Astrocyte (in vitro differentiated cells and primary cell): ENCODE measurements at regions not wholly inside any gene's neighbourhood (a gene's known extent, or its start where the extent isn't known, plus 50 kb on each side); places are given as distances from the start of the nearest gene placed in this dataset.

ENCODE experiments used
- DNase-seq: peaks from one replicate; pipeline ENCODE4 v3.0.0-alpha.2; 2010; ENCODE audit warnings: low read depth
- FAIRE-seq: peaks from 2 replicates; lab custom pipeline; 2011; peaks lifted over from hg19 to GRCh38; lab: Jason Lieb, UNC
- H2AFZ ChIP-seq: 2 replicates; pipeline ENCODE4 v1.6.0; 2012; ENCODE audit warnings: low read depth, low read length, inconsistent platforms
- H3K27ac ChIP-seq: 2 replicates; pipeline ENCODE4 v1.5.1; 2011; ENCODE audit warnings: low read depth, low read length, inconsistent platforms
- H3K27me3 ChIP-seq: 2 replicates; pipeline ENCODE4 v1.6.0; 2011; ENCODE audit warnings: low read length, inconsistent platforms; ENCODE audit not compliant: insufficient read depth
- H3K36me3 ChIP-seq: 2 replicates; pipeline ENCODE4 v1.5.1; 2011; ENCODE audit warnings: low read length, inconsistent platforms; ENCODE audit not compliant: insufficient read depth
- H3K4me1 ChIP-seq: 2 replicates; pipeline ENCODE4 v1.5.1; 2011; ENCODE audit warnings: low read length, inconsistent platforms; ENCODE audit not compliant: insufficient read depth
- H3K4me2 ChIP-seq: 2 replicates; pipeline ENCODE4 v1.6.0; 2012; ENCODE audit warnings: low read length, inconsistent platforms
- H3K4me3 ChIP-seq: 2 replicates; pipeline ENCODE4 v1.5.1; 2011; ENCODE audit warnings: low read depth, mild to moderate bottlenecking, low read length, inconsistent platforms; ENCODE audit not compliant: insufficient read depth
- H3K79me2 ChIP-seq: 2 replicates; pipeline ENCODE4 v1.6.0; 2012; ENCODE audit warnings: mild to moderate bottlenecking, low read length, inconsistent platforms; ENCODE audit not compliant: insufficient read depth
- H3K9ac ChIP-seq: 2 replicates; pipeline ENCODE4 v1.6.0; 2012; ENCODE audit warnings: mild to moderate bottlenecking, low read length, inconsistent platforms
- H3K9me3 ChIP-seq: 2 replicates; pipeline ENCODE4 v1.5.1; 2012; ENCODE audit warnings: low read depth, mild to moderate bottlenecking, low read length, inconsistent platforms; ENCODE audit not compliant: insufficient read depth
- H4K20me1 ChIP-seq: 2 replicates; pipeline ENCODE4 v1.6.0; 2012; ENCODE audit warnings: low read length, inconsistent platforms; ENCODE audit not compliant: insufficient read depth
- H3K27ac Mint-ChIP-seq: one replicate; pipeline ENCODE4 v1.8.0; 2021; ENCODE audit warnings: mild to moderate bottlenecking, mixed read lengths; ENCODE audit not compliant: unreplicated experiment
- H3K27me3 Mint-ChIP-seq: one replicate; pipeline ENCODE4 v1.8.0; 2021; ENCODE audit warnings: low read depth, mixed read lengths; ENCODE audit not compliant: unreplicated experiment
- H3K36me3 Mint-ChIP-seq: one replicate; pipeline ENCODE4 v1.8.0; 2021; ENCODE audit warnings: low read depth, mixed read lengths; ENCODE audit not compliant: unreplicated experiment
- H3K4me1 Mint-ChIP-seq: one replicate; pipeline ENCODE4 v1.8.0; 2021; ENCODE audit warnings: low read depth, mixed read lengths; ENCODE audit not compliant: unreplicated experiment
- H3K4me3 Mint-ChIP-seq: one replicate; pipeline ENCODE4 v1.8.0; 2021; ENCODE audit warnings: mild to moderate bottlenecking, moderate library complexity, mixed read lengths; ENCODE audit not compliant: unreplicated experiment
- H3K9me3 Mint-ChIP-seq: one replicate; pipeline ENCODE4 v1.8.0; 2021; ENCODE audit warnings: mild to moderate bottlenecking, mixed read lengths; ENCODE audit not compliant: unreplicated experiment
- EZH2 ChIP-seq: IDR thresholded peaks from 2 replicates; pipeline ENCODE4 v1.6.1; 2012; ENCODE audit warnings: mild to moderate bottlenecking, low read length, inconsistent platforms; ENCODE audit not compliant: insufficient read depth
- TF ChIP-seq, protein P1 (sequence below): IDR thresholded peaks from 2 replicates; pipeline ENCODE4 v1.5.1; 2011; ENCODE audit warnings: low read depth, mild to moderate bottlenecking, inconsistent platforms, low read length, moderate library complexity; ENCODE audit not compliant: insufficient read depth

DNA sequence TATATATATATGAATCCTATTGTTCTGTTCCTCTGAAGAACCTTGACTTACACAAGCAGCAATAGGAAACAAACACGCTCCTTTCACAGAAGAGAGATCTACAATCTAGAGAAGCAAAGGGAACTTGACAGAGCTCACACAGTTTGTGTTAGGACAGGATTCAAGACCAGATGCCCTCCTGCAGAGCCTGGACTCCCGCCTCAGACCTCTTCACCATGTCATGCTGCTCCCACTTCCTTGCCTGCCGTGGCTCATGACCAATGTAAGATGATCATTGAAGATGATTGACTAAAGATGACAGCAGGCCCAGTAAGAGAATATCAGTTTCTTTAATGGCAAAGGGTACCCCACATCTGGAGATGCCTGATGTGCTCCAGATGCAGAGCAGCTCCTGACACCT, 111.2 kb upstream of the AGAP1 start:
- Mint-ChIP-seq H3K27me3 (no peaks in the 10 kb centered on the region), H3K27ac (no peak overlapping the region), H3K36me3 (no peaks in the 10 kb centered on the region), H3K9me3 (no peaks in the 10 kb centered on the region), H3K4me3 (no peak overlapping the region), H3K4me1 (peaks cover 9% of the 10 kb centered on the region)
- Histone ChIP-seq H3K27me3 (peaks cover 3% of the 10 kb centered on the region), H4K20me1 (no peaks in the 10 kb centered on the region), H3K4me2 (no peak overlapping the region), H3K4me3 (no peak overlapping the region), H3K36me3 (no peaks in the 10 kb centered on the region), H3K9me3 (no peaks in the 10 kb centered on the region), H3K79me2 (no peaks in the 10 kb centered on the region), H3K9ac (no peak overlapping the region), H2AFZ (no peak overlapping the region), H3K27ac (no peak overlapping the region), H3K4me1 (peaks cover 6% of the 10 kb centered on the region)
- no peak for TF ChIP-seq EZH2
- FAIRE-seq (no peak), DNase-seq (no peak)

DNA sequence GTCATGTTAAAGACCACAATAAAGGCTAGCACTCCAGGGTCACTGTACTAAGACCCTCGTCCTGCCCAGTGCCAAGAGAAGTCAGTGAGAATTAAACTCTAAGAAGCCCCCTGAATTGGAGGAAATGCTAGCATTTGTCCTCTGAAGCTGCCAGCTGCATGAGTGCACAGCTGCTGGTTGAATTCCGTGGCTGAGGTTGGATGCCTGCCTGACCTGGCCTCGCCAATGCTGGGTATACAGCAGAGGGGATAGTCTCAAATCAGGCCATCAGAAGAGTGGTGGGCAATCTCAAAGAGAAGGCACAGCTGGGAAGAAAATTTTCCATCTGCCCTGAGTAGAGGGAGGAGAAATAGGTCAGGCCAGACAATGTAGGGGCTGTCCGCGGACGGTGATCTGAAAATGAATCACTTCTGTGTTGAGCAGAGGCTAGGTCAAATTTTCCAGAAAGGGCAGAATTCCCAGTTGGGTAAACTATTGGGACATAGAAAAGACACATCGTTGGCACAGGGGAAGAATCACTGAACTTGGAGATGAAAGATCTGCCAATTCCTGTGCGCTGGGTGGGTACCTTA, 110.5 kb upstream of the AGAP1 start:
- Histone ChIP-seq H3K4me2 (no peak overlapping the region), H3K27ac (no peak overlapping the region), H3K4me1 (peaks cover 4% of the 10 kb centered on the region), H3K36me3 (no peaks in the 10 kb centered on the region), H3K9ac (no peak overlapping the region), H3K79me2 (no peaks in the 10 kb centered on the region), H2AFZ (no peak overlapping the region), H4K20me1 (no peaks in the 10 kb centered on the region), H3K27me3 (peaks cover 6% of the 10 kb centered on the region), H3K4me3 (no peak overlapping the region), H3K9me3 (no peaks in the 10 kb centered on the region)
- H3K36me3 Mint-ChIP-seq, result no peaks in the 10 kb centered on the region
- peaks cover 4% of the 10 kb centered on the region for H3K9me3 Mint-ChIP-seq
- DNase-seq (no peak), FAIRE-seq (no peak)
- peak overlapping the region; percentile 34 for H3K27ac Mint-ChIP-seq
- peaks cover 2% of the 10 kb centered on the region for H3K27me3 Mint-ChIP-seq
- no peak overlapping the region for H3K4me3 Mint-ChIP-seq
- peaks cover 9% of the 10 kb centered on the region for H3K4me1 Mint-ChIP-seq
- TF ChIP-seq, protein P1, sequence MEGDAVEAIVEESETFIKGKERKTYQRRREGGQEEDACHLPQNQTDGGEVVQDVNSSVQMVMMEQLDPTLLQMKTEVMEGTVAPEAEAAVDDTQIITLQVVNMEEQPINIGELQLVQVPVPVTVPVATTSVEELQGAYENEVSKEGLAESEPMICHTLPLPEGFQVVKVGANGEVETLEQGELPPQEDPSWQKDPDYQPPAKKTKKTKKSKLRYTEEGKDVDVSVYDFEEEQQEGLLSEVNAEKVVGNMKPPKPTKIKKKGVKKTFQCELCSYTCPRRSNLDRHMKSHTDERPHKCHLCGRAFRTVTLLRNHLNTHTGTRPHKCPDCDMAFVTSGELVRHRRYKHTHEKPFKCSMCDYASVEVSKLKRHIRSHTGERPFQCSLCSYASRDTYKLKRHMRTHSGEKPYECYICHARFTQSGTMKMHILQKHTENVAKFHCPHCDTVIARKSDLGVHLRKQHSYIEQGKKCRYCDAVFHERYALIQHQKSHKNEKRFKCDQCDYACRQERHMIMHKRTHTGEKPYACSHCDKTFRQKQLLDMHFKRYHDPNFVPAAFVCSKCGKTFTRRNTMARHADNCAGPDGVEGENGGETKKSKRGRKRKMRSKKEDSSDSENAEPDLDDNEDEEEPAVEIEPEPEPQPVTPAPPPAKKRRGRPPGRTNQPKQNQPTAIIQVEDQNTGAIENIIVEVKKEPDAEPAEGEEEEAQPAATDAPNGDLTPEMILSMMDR, result no peak
- no peak for TF ChIP-seq EZH2

DNA sequence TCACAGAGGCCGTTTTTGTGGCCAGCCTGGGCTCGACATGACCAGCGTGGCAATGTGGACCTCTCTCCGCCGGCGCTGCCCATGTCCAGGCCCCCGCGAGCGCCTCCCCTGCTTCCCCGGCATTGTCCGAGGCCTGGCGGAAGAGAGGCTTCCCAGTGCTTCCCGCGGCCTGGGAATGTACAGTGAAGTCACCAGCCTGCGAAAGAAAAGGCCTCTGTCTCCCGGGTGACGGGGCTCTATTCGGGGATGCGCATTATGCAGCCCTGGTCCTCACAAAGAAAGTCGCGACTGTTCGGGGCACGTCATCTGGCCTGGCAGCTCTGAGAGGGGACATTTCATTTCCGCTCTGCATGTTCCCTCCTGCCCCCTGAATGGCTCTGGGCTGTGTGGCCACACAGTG, 109.2 kb upstream of the AGAP1 start:
- Histone ChIP-seq H3K27me3 (peaks cover 6% of the 10 kb centered on the region), H3K36me3 (no peaks in the 10 kb centered on the region), H3K4me3 (no peak overlapping the region), H2AFZ (peak overlapping the region; percentile 26), H3K4me2 (peak overlapping the region; percentile 26), H3K9ac (no peak overlapping the region), H3K27ac (no peak overlapping the region), H3K4me1 (peaks cover 3% of the 10 kb centered on the region), H3K9me3 (no peaks in the 10 kb centered on the region), H4K20me1 (no peaks in the 10 kb centered on the region), H3K79me2 (no peaks in the 10 kb centered on the region)
- peaks cover 4% of the 10 kb centered on the region for H3K27me3 Mint-ChIP-seq
- FAIRE-seq (no peak), DNase-seq (no peak)
- H3K4me1 Mint-ChIP-seq, result peaks cover 9% of the 10 kb centered on the region
- peaks cover 4% of the 10 kb centered on the region for H3K9me3 Mint-ChIP-seq
- no peaks in the 10 kb centered on the region for H3K36me3 Mint-ChIP-seq
- H3K4me3 Mint-ChIP-seq, result no peak overlapping the region
- TF ChIP-seq, protein P1, result no peak
- no peak for TF ChIP-seq EZH2
- H3K27ac Mint-ChIP-seq, result no peak overlapping the region
